H1 (cell line): ENCODE measurements at regions not wholly inside any gene's neighbourhood (a gene's known extent, or its start where the extent isn't known, plus 50 kb on each side); places are given as distances from the start of the nearest gene placed in this dataset.

Source experiments
- CTCF ChIA-PET: fragments of 300-600 bp; sonication (Branson Sonifier 250); formaldehyde crosslinking; loops from one replicate; lab custom pipeline; 2021; ENCODE audit not compliant: partially characterized antibody; lab: Charles Lee
- POLR2A ChIA-PET: fragments of 300-600 bp; sonication (Branson Sonifier 250); formaldehyde crosslinking; loops from one replicate; lab custom pipeline; 2021; ENCODE audit warnings: inconsistent platforms; ENCODE audit not compliant: partially characterized antibody; lab: Charles Lee
- DNase-seq, 2 experiments: peaks; one replicate each; pipeline versions ENCODE4 v3.0.0 to v3.0.0-alpha.2; 2010 to 2022; ENCODE audit warnings: low spot score in 2 of 2, low read depth in 1 of 2, mixed read lengths in 1 of 2
- FAIRE-seq: peaks from 2 replicates; lab custom pipeline; 2011; peaks lifted over from hg19 to GRCh38; lab: Jason Lieb, UNC
- H2AFZ ChIP-seq: 2 replicates; pipeline ENCODE4 v1.8.1; 2012; ENCODE audit warnings: low read length, inconsistent platforms
- H2AK5ac ChIP-seq: 2 replicates; pipeline ENCODE4 v1.6.1; 2013; ENCODE audit warnings: low read depth, low read length
- H2BK120ac ChIP-seq: replicated peaks from 2 replicates; pipeline ENCODE3; 2013; ENCODE audit warnings: low read depth, low read length, inconsistent platforms
- H2BK12ac ChIP-seq: 2 replicates; pipeline ENCODE4 v1.6.1; 2013; ENCODE audit warnings: low read depth, low read length
- H2BK15ac ChIP-seq: 2 replicates; pipeline ENCODE4 v1.6.1; 2013; ENCODE audit warnings: low read length
- H2BK20ac ChIP-seq: 2 replicates; pipeline ENCODE4 v1.6.1; 2013; ENCODE audit warnings: low read length
- H2BK5ac ChIP-seq: 2 replicates; pipeline ENCODE4 v1.6.1; 2013; ENCODE audit warnings: low read depth, low read length
- H3K14ac ChIP-seq: 2 replicates; pipeline ENCODE4 v1.6.1; 2013; ENCODE audit warnings: inconsistent platforms; ENCODE audit not compliant: insufficient read length
- H3K18ac ChIP-seq: 2 replicates; pipeline ENCODE4 v1.6.1; 2013; ENCODE audit warnings: low read length; ENCODE audit errors: extremely low read depth
- H3K23ac ChIP-seq: 2 replicates; pipeline ENCODE4 v1.6.1; 2013; ENCODE audit warnings: inconsistent platforms; ENCODE audit not compliant: insufficient read length
- H3K23me2 ChIP-seq: 2 replicates; pipeline ENCODE4 v1.6.1; 2013; ENCODE audit warnings: low read depth, low read length
- H3K27ac ChIP-seq: 2 replicates; pipeline ENCODE4 v1.6.1; 2011; ENCODE audit warnings: low read depth, low read length, inconsistent platforms
- H3K27me3 ChIP-seq, 4 experiments: replicated peaks in 1 of 4; 1 replicate in 1 of 4; 2 replicates in 3 of 4; pipeline versions ENCODE4 v1.6.1 to v1.8.1; 2011 to 2013; ENCODE audit warnings: low read length in 3 of 4, mild to moderate bottlenecking in 3 of 4, inconsistent platforms in 2 of 4, mixed read lengths in 2 of 4, moderate library complexity in 1 of 4; ENCODE audit not compliant: control insufficient read depth in 3 of 4, insufficient read depth in 3 of 4; ENCODE audit errors: extremely low read depth in 1 of 4
- H3K36me3 ChIP-seq, 4 experiments: 2 replicates each; pipeline versions ENCODE4 v1.6.1 to v1.8.1; 2011 to 2013; ENCODE audit warnings: mild to moderate bottlenecking in 4 of 4, low read length in 3 of 4, moderate library complexity in 2 of 4, control low read depth in 1 of 4, inconsistent platforms in 1 of 4; ENCODE audit not compliant: insufficient read depth in 4 of 4, control insufficient read depth in 2 of 4
- H3K4ac ChIP-seq: replicated peaks from 2 replicates; pipeline ENCODE3; 2013; ENCODE audit warnings: low read length, low read depth, mixed read lengths, inconsistent platforms; ENCODE audit not compliant: insufficient read length
- H3K4me1 ChIP-seq, 4 experiments: replicated peaks in 1 of 4; 1 replicate in 1 of 4; 2 replicates in 3 of 4; pipeline versions ENCODE4 v1.6.1 to v1.8.1; 2011 to 2013; ENCODE audit warnings: low read length in 3 of 4, inconsistent platforms in 2 of 4, mixed read lengths in 1 of 4; ENCODE audit not compliant: insufficient read depth in 4 of 4, control insufficient read depth in 3 of 4
- H3K4me2 ChIP-seq, 2 experiments: 2 replicates each; pipeline versions ENCODE4 v1.6.1 to v1.8.1; 2011 to 2013; ENCODE audit warnings: low read depth in 2 of 2, low read length in 2 of 2, control low read depth in 1 of 2, inconsistent platforms in 1 of 2, mild to moderate bottlenecking in 1 of 2; ENCODE audit not compliant: insufficient read depth in 1 of 2
- H3K4me3 ChIP-seq, 4 experiments: fragments of 200-600, 300-600 bp in 1 of 4; sonication (generic), shearing (Covaris generic), sonication (Bioruptor Twin) in 1 of 4; 2 replicates each; pipeline versions ENCODE4 v1.5.1 to v1.8.1; 2011 to 2016; ENCODE audit warnings: low read length in 4 of 4, low read depth in 3 of 4, control low read depth in 2 of 4, inconsistent platforms in 2 of 4, mild to moderate bottlenecking in 2 of 4, mixed read lengths in 1 of 4, moderate library complexity in 1 of 4; ENCODE audit not compliant: insufficient read depth in 2 of 4; ENCODE audit errors: extremely low read depth in 1 of 4
- H3K56ac ChIP-seq: replicated peaks from 2 replicates; pipeline ENCODE3; 2013; ENCODE audit warnings: low read depth, mild to moderate bottlenecking, mixed read lengths, low read length, inconsistent platforms; ENCODE audit not compliant: insufficient read length
- H3K79me1 ChIP-seq: 2 replicates; pipeline ENCODE4 v1.6.1; 2013; ENCODE audit warnings: low read depth, low read length, control low read depth
- H3K79me2 ChIP-seq, 2 experiments: 2 replicates each; pipeline versions ENCODE4 v1.6.1 to v1.8.1; 2012 to 2013; ENCODE audit warnings: low read length in 2 of 2, mild to moderate bottlenecking in 2 of 2, inconsistent platforms in 1 of 2; ENCODE audit not compliant: insufficient read depth in 2 of 2, control insufficient read depth in 1 of 2
- H3K9ac ChIP-seq, 4 experiments: replicated peaks in 1 of 4; 1 replicate in 1 of 4; 2 replicates in 3 of 4; pipeline versions ENCODE4 v1.6.1 to v1.8.1; 2011 to 2013; ENCODE audit warnings: low read depth in 3 of 4, low read length in 3 of 4, control low read depth in 2 of 4, mild to moderate bottlenecking in 2 of 4, moderate library complexity in 2 of 4, inconsistent platforms in 1 of 4; ENCODE audit errors: extremely low read depth in 1 of 4
- H3K9me3 ChIP-seq, 2 experiments: 2 replicates each; pipeline versions ENCODE4 v1.6.1 to v1.8.1; 2012 to 2013; ENCODE audit warnings: mild to moderate bottlenecking in 2 of 2, moderate library complexity in 2 of 2, control low read depth in 1 of 2, inconsistent platforms in 1 of 2, low read depth in 1 of 2, low read length in 1 of 2, mixed read lengths in 1 of 2; ENCODE audit not compliant: insufficient read depth in 2 of 2
- H4K20me1 ChIP-seq, 2 experiments: replicated peaks in 1 of 2; 2 replicates each; pipeline versions ENCODE3 to v1.8.1; 2011 to 2013; ENCODE audit warnings: inconsistent platforms in 2 of 2, low read length in 2 of 2, mild to moderate bottlenecking in 1 of 2; ENCODE audit not compliant: insufficient read depth in 2 of 2, control insufficient read depth in 1 of 2
- H4K5ac ChIP-seq: 2 replicates; pipeline ENCODE4 v1.6.1; 2013; ENCODE audit warnings: low read length, low read depth, mixed read lengths, inconsistent platforms; ENCODE audit not compliant: insufficient read length
- H4K8ac ChIP-seq: 2 replicates; pipeline ENCODE4 v1.8.0; 2013; ENCODE audit warnings: mild to moderate bottlenecking, moderate library complexity, low read length, inconsistent platforms; ENCODE audit not compliant: insufficient read depth; ENCODE audit errors: extremely low read depth
- H4K91ac ChIP-seq: replicated peaks from 2 replicates; pipeline ENCODE3; 2013; ENCODE audit warnings: low read length, mixed read lengths, inconsistent platforms; ENCODE audit not compliant: insufficient read length
- CHD1 ChIP-seq: IDR thresholded peaks from 2 replicates; pipeline ENCODE4 v1.6.1; 2012; ENCODE audit warnings: low read depth, low read length, improper control_type of control experiment
- CTBP2 ChIP-seq: IDR thresholded peaks from 2 replicates; pipeline ENCODE4 v1.7.0; 2011; ENCODE audit warnings: borderline replicate concordance, mild to moderate bottlenecking, moderate library complexity, mixed read lengths, low read length; ENCODE audit not compliant: insufficient read depth, insufficient read length
- EZH2 ChIP-seq: fragments of 200-600 bp; sonication (generic); IDR thresholded peaks from 2 replicates; pipeline ENCODE4 v1.7.1; 2012; ENCODE audit warnings: low read depth, mild to moderate bottlenecking, moderate library complexity, low read length, inconsistent platforms; ENCODE audit not compliant: severe bottlenecking
- FOSL1 ChIP-seq: IDR thresholded peaks from 2 replicates; pipeline ENCODE4 v1.6.1; 2011; ENCODE audit warnings: mild to moderate bottlenecking, low read depth, low read length, moderate library complexity; ENCODE audit not compliant: insufficient read depth
- JUN ChIP-seq: IDR thresholded peaks from 2 replicates; pipeline ENCODE4 v1.6.1; 2011; ENCODE audit warnings: low read depth, mild to moderate bottlenecking, improper control_type of control experiment, low read length
- JUND ChIP-seq: IDR thresholded peaks from 2 replicates; pipeline ENCODE4 v1.6.1; 2011; ENCODE audit warnings: mild to moderate bottlenecking, improper control_type of control experiment, low read length
- POLR2A ChIP-seq, 2 experiments: IDR thresholded peaks; 1 replicate in 1 of 2; 2 replicates in 1 of 2; pipeline ENCODE4 v1.6.1; 2011; ENCODE audit warnings: low read depth in 2 of 2, low read length in 2 of 2, mild to moderate bottlenecking in 2 of 2; ENCODE audit errors: control extremely low read depth in 1 of 2
- SIN3A ChIP-seq, 2 experiments: IDR thresholded peaks in 1 of 2; conservative IDR thresholded peaks in 1 of 2; 2 replicates each; pipeline ENCODE4 v1.6.1; 2011 to 2012; ENCODE audit warnings: low read length in 2 of 2, improper control_type of control experiment in 1 of 2, low read depth in 1 of 2, mild to moderate bottlenecking in 1 of 2
- SIX5 ChIP-seq: IDR thresholded peaks from 2 replicates; pipeline ENCODE4 v1.6.1; 2011; ENCODE audit warnings: mild to moderate bottlenecking, low read depth, low read length
- SUZ12 ChIP-seq: fragments of 200-600 bp; sonication (generic); IDR thresholded peaks from 2 replicates; pipeline ENCODE4 v1.6.1; 2012; ENCODE audit warnings: mild to moderate bottlenecking, inconsistent platforms, low read length, moderate library complexity, mixed read lengths
- TEAD4 ChIP-seq: IDR thresholded peaks from 2 replicates; pipeline ENCODE4 v1.6.1; 2012; ENCODE audit warnings: low read depth, low read length, inconsistent platforms, mixed read lengths
- WGBS, 2 experiments: shearing (Covaris generic) in 1 of 2; methylation state at CpG; one replicate each; pipeline versions ENCODE4 v1.1.6 to v1.1.7; 2013 to 2015; ENCODE audit warnings: low lambda C conversion rate in 2 of 2, mixed read lengths in 2 of 2, inconsistent platforms in 1 of 2, low coverage in 1 of 2, missing lambda C conversion rate in 1 of 2; ENCODE audit not compliant: insufficient replicate concordance in 2 of 2, insufficient coverage in 1 of 2, insufficient read length in 1 of 2; ENCODE audit errors: extremely low coverage in 1 of 2, missing lambda C conversion rate in 1 of 2; 5-methylcytosine and 5-hydroxymethylcytosine counted together
- TF ChIP-seq, protein P1 (sequence below): IDR thresholded peaks from 2 replicates; pipeline ENCODE4 v1.6.1; 2012; ENCODE audit warnings: low read length, inconsistent platforms
- TF ChIP-seq, protein P2 (sequence below): IDR thresholded peaks from 2 replicates; pipeline ENCODE4 v1.6.1; 2011; ENCODE audit warnings: low read depth, mild to moderate bottlenecking, low read length; ENCODE audit not compliant: insufficient read depth

DNA sequence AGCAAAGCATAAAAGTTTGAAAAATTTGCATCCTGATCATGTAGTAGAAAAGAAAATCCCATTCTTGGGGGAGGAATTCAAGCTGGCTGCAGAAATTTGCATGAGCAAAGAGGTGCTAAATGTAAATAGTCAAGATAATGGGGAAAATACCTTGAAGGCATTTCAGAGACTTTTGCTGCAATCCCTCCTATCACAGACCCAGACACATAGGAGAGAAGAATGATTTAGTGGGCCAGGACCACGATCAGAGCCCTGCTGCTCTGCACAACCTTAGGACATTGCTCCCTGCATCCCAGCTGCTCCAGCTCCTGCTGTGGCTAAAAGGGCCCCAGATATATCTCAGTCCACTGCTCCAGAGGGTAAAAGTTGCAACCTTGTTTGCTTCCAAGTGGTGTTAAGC, 1439.7 kb upstream of the AGA start:
- Histone ChIP-seq H3K27me3 (no peaks in the 10 kb centered on the region), H3K36me3 (peaks cover 0 to 5% (median 0%) of the 10 kb centered on the region in 4 experiments; a peak in 2 of 8 replicates), H2BK12ac (no peak overlapping the region), H3K23me2 (no peaks in the 10 kb centered on the region), H3K9me3 (peaks cover 19 to 25% of the 10 kb centered on the region in 2 experiments), H2AFZ (no peak overlapping the region), H3K56ac (no peak overlapping the region), H4K91ac (no peak overlapping the region), H3K14ac (no peak overlapping the region), H3K27ac (no peak overlapping the region), H2AK5ac (no peak overlapping the region), H3K79me2 (no peaks in the 10 kb centered on the region), H4K20me1 (no peaks in the 10 kb centered on the region), H4K8ac (no peak overlapping the region), H3K4me1 (no peaks in the 10 kb centered on the region), H4K5ac (no peak overlapping the region), H3K9ac (no peak overlapping the region), H3K18ac (no peak overlapping the region), H3K79me1 (no peaks in the 10 kb centered on the region), H3K4me3 (0 out of 8 replicates have a peak overlapping the region, but pooled peaks of 1 of the 4 experiments have one; percentile 21), H2BK120ac (no peak overlapping the region), H3K4ac (no peak overlapping the region), H2BK15ac (no peak overlapping the region), H3K4me2 (no peak overlapping the region), H2BK5ac (no peak overlapping the region), H3K23ac (no peak overlapping the region), H2BK20ac (no peak overlapping the region)
- ChIA-PET CTCF (no interaction called here), POLR2A (no interaction called here)
- FAIRE-seq (no peak), DNase-seq (no peak)
- WGBS, 2 experiments: 75% methylated on average over 1 of the region's 1 CpG; no CpG with 5 or more reads in 1 of the 2 experiments
- TF ChIP-seq JUND (no peak), FOSL1 (no peak), CHD1 (no peak), CTBP2 (no peak), EZH2 (no peak), SIX5 (no peak), SIN3A (conservative IDR thresholded peaks at IDR 0.05 in 1 of 2, IDR thresholded peaks at IDR 0.05 in 1 of 2; ENCODE audit: low read depth in 1 of 2, low read length in 2 of 2) (no peak), POLR2A (IDR thresholded peaks at IDR 0.05; ENCODE audit: control extremely low read depth in 1 of 2, low read depth in 2 of 2, low read length in 2 of 2) (no peak), SUZ12 (no peak), JUN (no peak), TEAD4 (no peak)
- TF ChIP-seq, protein P1, sequence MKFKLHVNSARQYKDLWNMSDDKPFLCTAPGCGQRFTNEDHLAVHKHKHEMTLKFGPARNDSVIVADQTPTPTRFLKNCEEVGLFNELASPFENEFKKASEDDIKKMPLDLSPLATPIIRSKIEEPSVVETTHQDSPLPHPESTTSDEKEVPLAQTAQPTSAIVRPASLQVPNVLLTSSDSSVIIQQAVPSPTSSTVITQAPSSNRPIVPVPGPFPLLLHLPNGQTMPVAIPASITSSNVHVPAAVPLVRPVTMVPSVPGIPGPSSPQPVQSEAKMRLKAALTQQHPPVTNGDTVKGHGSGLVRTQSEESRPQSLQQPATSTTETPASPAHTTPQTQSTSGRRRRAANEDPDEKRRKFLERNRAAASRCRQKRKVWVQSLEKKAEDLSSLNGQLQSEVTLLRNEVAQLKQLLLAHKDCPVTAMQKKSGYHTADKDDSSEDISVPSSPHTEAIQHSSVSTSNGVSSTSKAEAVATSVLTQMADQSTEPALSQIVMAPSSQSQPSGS: no peak
- TF ChIP-seq, protein P2, sequence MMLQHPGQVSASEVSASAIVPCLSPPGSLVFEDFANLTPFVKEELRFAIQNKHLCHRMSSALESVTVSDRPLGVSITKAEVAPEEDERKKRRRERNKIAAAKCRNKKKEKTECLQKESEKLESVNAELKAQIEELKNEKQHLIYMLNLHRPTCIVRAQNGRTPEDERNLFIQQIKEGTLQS: no peak
